Upper lobe of left lung (tissue), 4 donors: ENCODE measurements at regions not wholly inside any gene's neighbourhood (a gene's known extent, or its start where the extent isn't known, plus 50 kb on each side); places are given as distances from the start of the nearest gene placed in this dataset.
"Not testable (repeated sequence)": the region's sequence is repeated elsewhere in the genome, so short reads cannot be mapped to it uniquely, and the experiment has no call there.

Source experiments
- CTCF ChIP-seq, 6 experiments: fragments of 450-650 bp in 4 of 6; fragments of 200-600 bp in 2 of 6; sonication (generic) in 2 of 6; IDR thresholded peaks; one replicate each; pipeline ENCODE4 v1.5.1; 2016 to 2019; ENCODE audit warnings: antibody characterized with exemption in 6 of 6
- POLR2A ChIP-seq, 4 donors: fragments of 450-650 bp; IDR thresholded peaks; one replicate each; pipeline ENCODE4 v1.5.1; 2016 to 2017; ENCODE audit warnings: antibody characterized with exemption in 4 of 4, mild to moderate bottlenecking in 2 of 4

DNA sequence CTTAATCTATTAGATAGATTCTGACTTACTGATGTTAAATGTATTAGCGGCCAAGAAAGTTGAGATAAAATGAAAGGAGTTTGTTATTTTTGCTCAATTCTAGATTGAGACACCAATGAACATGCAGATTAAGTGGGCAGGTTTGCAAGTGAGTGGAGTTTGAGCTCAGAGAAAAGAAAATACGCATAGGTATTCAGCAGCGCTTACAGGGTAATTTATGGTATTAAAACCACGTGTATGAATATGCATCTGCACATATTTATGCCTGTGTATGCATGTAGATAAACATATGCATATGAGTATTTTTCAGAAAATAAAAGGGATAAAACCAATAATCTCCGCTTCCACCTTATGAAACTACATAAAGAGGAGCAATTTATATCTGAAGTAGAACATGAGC, 1450.1 kb downstream of the RPIA start:
- TF ChIP-seq POLR2A, CTCF (IDR thresholded peaks at IDR 0.05): not testable (repeated sequence)
